Smooth muscle cell (in vitro differentiated cells): ENCODE measurements at regions not wholly inside any gene's neighbourhood (a gene's known extent, or its start where the extent isn't known, plus 50 kb on each side); places are given as distances from the start of the nearest gene placed in this dataset.

Experiments
- DNase-seq: peaks from one replicate; lab custom pipeline; 2025; ENCODE audit not compliant: unreplicated experiment; lab: John Stamatoyannopoulos, UW
- H2AFZ ChIP-seq: fragments of 200-600 bp; sonication (generic); 2 replicates; pipeline ENCODE4 v1.6.0; 2016; ENCODE audit warnings: antibody characterized with exemption, low read depth, mild to moderate bottlenecking
- H3F3A ChIP-seq: fragments of 200-600 bp; sonication (generic); 2 replicates; pipeline ENCODE4 v1.6.0; 2017; ENCODE audit warnings: antibody characterized with exemption, low read depth
- H3K27ac ChIP-seq: fragments of 200-600 bp; sonication (generic); 2 replicates; pipeline ENCODE4 v1.5.1; 2016; ENCODE audit warnings: low read depth, mild to moderate bottlenecking
- H3K27me3 ChIP-seq: fragments of 200-600 bp; sonication (generic); 2 replicates; pipeline ENCODE4 v1.6.1; 2016; ENCODE audit warnings: low read depth, mild to moderate bottlenecking
- H3K36me3 ChIP-seq: fragments of 200-600 bp; sonication (generic); 2 replicates; pipeline ENCODE4 v1.5.1; 2016; ENCODE audit warnings: low read depth
- H3K4me1 ChIP-seq: fragments of 200-600 bp; sonication (generic); 2 replicates; pipeline ENCODE4 v1.5.1; 2016; ENCODE audit warnings: low read depth
- H3K4me2 ChIP-seq: fragments of 200-600 bp; sonication (generic); 2 replicates; pipeline ENCODE4 v1.6.0; 2016; ENCODE audit warnings: mild to moderate bottlenecking
- H3K4me3 ChIP-seq: fragments of 200-600 bp; sonication (generic); 2 replicates; pipeline ENCODE4 v1.5.1; 2016; ENCODE audit warnings: mild to moderate bottlenecking
- H3K79me2 ChIP-seq: fragments of 200-600 bp; sonication (generic); 2 replicates; pipeline ENCODE4 v1.6.0; 2016; ENCODE audit warnings: low read depth, mild to moderate bottlenecking
- H3K9ac ChIP-seq: fragments of 200-600 bp; sonication (generic); 2 replicates; pipeline ENCODE4 v1.6.0; 2016; ENCODE audit warnings: low read depth
- H3K9me3 ChIP-seq: fragments of 200-600 bp; sonication (generic); replicated peaks from 2 replicates; pipeline ENCODE4 v1.5.1; 2016; ENCODE audit warnings: low read depth
- H4K20me1 ChIP-seq: fragments of 200-600 bp; sonication (generic); 2 replicates; pipeline ENCODE4 v1.6.0; 2016; ENCODE audit warnings: low read depth
- WGBS: methylation state at CpG from one replicate; pipeline ENCODE4 v1.1.7; 2016; ENCODE audit warnings: low lambda C conversion rate; 5-methylcytosine and 5-hydroxymethylcytosine counted together
- TF ChIP-seq, protein P1 (sequence below): fragments of 200-600 bp; sonication (generic); IDR thresholded peaks from 2 replicates; pipeline ENCODE4 v1.5.1; 2017; ENCODE audit warnings: borderline replicate concordance, mild to moderate bottlenecking, antibody characterized with exemption; ENCODE audit not compliant: insufficient read depth, poor library complexity, severe bottlenecking

DNA sequence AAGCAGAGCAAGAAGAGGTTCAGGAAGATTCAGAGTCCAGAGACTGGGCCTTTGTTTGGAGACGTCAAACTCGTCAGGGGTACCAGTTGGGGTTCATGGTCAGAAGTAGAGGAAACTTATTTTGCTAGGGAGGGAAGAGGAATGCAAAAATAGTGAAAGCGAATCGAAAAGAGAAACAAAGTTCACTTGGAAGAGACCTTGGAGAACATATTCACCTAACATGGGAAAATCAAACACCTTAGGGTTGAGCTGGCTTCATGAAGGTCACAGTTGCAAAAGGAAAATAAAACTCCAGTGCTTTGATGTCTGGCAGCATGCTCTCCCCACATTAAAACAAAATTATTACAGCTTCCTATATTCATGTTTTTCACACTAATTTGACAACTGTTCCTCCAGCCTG, 440.4 kb downstream of the EPM2A start:
- TF ChIP-seq, protein P1, sequence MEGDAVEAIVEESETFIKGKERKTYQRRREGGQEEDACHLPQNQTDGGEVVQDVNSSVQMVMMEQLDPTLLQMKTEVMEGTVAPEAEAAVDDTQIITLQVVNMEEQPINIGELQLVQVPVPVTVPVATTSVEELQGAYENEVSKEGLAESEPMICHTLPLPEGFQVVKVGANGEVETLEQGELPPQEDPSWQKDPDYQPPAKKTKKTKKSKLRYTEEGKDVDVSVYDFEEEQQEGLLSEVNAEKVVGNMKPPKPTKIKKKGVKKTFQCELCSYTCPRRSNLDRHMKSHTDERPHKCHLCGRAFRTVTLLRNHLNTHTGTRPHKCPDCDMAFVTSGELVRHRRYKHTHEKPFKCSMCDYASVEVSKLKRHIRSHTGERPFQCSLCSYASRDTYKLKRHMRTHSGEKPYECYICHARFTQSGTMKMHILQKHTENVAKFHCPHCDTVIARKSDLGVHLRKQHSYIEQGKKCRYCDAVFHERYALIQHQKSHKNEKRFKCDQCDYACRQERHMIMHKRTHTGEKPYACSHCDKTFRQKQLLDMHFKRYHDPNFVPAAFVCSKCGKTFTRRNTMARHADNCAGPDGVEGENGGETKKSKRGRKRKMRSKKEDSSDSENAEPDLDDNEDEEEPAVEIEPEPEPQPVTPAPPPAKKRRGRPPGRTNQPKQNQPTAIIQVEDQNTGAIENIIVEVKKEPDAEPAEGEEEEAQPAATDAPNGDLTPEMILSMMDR: no peak
- Histone ChIP-seq H3K4me1 (no peaks in the 10 kb centered on the region), H4K20me1 (no peaks in the 10 kb centered on the region), H3K4me2 (no peak overlapping the region), H3K79me2 (no peaks in the 10 kb centered on the region), H3K4me3 (no peak overlapping the region), H3K27ac (no peak overlapping the region), H2AFZ (no peak overlapping the region), H3K9me3 (no peaks in the 10 kb centered on the region), H3F3A (no peaks in the 10 kb centered on the region), H3K27me3 (no peaks in the 10 kb centered on the region), H3K36me3 (no peaks in the 10 kb centered on the region), H3K9ac (no peak overlapping the region)
- 92% methylated on average over 4 of the region's 4 CpGs for WGBS
- DNase-seq: no peak

DNA sequence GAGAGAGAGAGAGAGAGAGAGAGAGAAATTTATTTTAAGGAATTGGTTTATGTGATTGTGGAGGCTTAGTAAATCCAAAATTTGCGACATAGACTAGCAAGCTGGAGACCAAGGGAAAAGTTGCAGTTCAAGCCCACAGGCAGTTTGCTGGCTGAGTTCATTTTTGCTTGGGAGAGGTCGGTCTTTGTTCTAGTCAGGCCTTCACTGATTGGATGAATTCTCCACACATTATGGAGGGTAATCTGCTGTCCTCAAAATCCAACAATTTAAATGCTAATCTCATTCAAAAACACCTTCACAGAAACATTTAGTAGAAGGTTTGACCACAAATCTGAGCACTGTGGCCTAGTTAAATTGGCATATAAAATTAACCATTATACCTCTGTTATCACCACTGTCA, 439.6 kb downstream of the EPM2A start:
- Histone ChIP-seq H3F3A (no peaks in the 10 kb centered on the region), H2AFZ (no peak overlapping the region), H3K9me3 (no peaks in the 10 kb centered on the region), H3K27me3 (no peaks in the 10 kb centered on the region), H3K9ac (no peak overlapping the region), H3K4me1 (no peaks in the 10 kb centered on the region), H3K79me2 (no peaks in the 10 kb centered on the region), H3K4me2 (no peak overlapping the region), H3K36me3 (no peaks in the 10 kb centered on the region), H4K20me1 (no peaks in the 10 kb centered on the region), H3K4me3 (no peak overlapping the region), H3K27ac (no peak overlapping the region)
- TF ChIP-seq, protein P1: no peak
- 91% methylated on average over 2 of the region's 2 CpGs for WGBS
- no peak for DNase-seq

DNA sequence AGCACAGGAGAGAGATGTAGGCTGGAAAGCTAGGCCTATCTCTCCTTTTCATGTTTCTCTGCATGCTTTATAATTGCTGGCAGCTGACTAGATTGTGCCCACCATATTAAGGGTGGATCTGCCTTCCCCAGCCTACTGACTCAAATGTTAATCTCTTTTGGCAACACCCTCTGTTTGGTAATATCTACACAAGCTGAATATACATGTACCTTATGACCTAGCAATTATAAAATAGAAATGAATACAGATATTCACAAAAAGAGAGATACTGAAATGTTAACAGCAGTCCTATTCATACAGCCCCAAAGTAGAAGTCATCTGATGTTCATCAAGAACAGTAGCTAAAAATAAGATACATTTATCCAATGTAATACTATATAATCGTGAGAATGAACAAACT, 429.6 kb downstream of the EPM2A start:
- TF ChIP-seq, protein P1: no peak
- no peak overlapping the region for H2AFZ ChIP-seq
- WGBS: 96% methylated on average over 1 of the region's 1 CpG

DNA sequence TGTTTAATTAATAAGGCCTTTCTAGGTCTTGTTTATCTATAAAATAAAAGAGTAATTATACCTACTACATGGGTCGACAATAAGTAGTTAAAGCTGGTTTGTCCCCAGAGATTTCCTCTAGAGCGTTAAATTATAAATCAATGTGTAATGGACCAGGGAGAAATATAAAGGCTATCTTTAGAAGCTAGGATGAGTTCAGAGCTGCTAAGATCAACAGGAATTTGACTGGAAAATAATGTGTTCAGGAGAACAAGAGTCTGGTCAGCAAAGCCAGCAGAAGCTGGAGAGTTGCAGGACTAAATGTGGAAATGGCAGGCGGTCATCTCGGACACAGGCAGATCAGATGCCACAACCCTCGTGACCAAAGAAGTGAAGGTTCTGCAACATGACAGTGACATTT, 428.8 kb downstream of the EPM2A start:
- H2AFZ ChIP-seq: no peak overlapping the region
- DNase-seq: no peak
- H3K4me1 ChIP-seq: no peaks in the 10 kb centered on the region
- no peaks in the 10 kb centered on the region for H3F3A ChIP-seq
- H3K27ac ChIP-seq: no peak overlapping the region
- H3K27me3 ChIP-seq: no peaks in the 10 kb centered on the region
- H3K79me2 ChIP-seq: no peaks in the 10 kb centered on the region
- H3K9ac ChIP-seq: no peak overlapping the region
- no peaks in the 10 kb centered on the region for H3K36me3 ChIP-seq
- H3K4me2 ChIP-seq: no peak overlapping the region
- no peaks in the 10 kb centered on the region for H3K9me3 ChIP-seq
- H4K20me1 ChIP-seq: no peaks in the 10 kb centered on the region
- H3K4me3 ChIP-seq: no peak overlapping the region
- TF ChIP-seq, protein P1: no peak
- WGBS: 96% methylated on average over 5 of the region's 5 CpGs

More for the DNA sequence above, 429.6 kb downstream of the EPM2A start:
- no peak overlapping the region for H3K4me2 ChIP-seq
- no peak overlapping the region for H3K9ac ChIP-seq
- no peaks in the 10 kb centered on the region for H3K4me1 ChIP-seq
- no peaks in the 10 kb centered on the region for H3F3A ChIP-seq
- no peaks in the 10 kb centered on the region for H3K36me3 ChIP-seq
- no peak for DNase-seq
- no peak overlapping the region for H3K4me3 ChIP-seq
- H3K27ac ChIP-seq: no peak overlapping the region
- no peaks in the 10 kb centered on the region for H4K20me1 ChIP-seq
- H3K27me3 ChIP-seq: no peaks in the 10 kb centered on the region
- H3K9me3 ChIP-seq: no peaks in the 10 kb centered on the region
- no peaks in the 10 kb centered on the region for H3K79me2 ChIP-seq
